AG20443 (cell line): ENCODE measurements at regions not wholly inside any gene's neighbourhood (a gene's known extent, or its start where the extent isn't known, plus 50 kb on each side); places are given as distances from the start of the nearest gene placed in this dataset.

Source experiments
- DNase-seq: peaks from one replicate; pipeline ENCODE4 v3.0.0; 2012; ENCODE audit warnings: low spot score, mixed read lengths

DNA sequence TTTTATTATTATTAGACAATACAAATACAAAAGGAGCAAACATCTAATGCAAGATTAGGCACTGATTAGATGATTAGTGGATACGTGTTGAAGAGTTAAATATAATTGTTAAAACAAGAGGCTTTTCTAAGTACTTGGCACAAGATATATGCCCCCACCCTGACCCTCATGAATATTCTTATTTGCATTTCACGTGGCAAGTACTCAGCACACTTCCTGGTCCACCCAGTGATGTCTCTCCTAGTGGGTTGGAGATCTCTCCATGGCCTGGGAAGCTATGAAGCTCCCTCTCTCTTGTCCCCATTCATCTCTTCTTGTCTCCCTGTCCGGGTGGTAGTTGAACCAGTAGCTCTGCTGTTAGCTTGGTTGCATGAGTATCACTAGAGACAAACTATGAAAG, 375.3 kb downstream of the ADRA2A start:
- no peak for DNase-seq

DNA sequence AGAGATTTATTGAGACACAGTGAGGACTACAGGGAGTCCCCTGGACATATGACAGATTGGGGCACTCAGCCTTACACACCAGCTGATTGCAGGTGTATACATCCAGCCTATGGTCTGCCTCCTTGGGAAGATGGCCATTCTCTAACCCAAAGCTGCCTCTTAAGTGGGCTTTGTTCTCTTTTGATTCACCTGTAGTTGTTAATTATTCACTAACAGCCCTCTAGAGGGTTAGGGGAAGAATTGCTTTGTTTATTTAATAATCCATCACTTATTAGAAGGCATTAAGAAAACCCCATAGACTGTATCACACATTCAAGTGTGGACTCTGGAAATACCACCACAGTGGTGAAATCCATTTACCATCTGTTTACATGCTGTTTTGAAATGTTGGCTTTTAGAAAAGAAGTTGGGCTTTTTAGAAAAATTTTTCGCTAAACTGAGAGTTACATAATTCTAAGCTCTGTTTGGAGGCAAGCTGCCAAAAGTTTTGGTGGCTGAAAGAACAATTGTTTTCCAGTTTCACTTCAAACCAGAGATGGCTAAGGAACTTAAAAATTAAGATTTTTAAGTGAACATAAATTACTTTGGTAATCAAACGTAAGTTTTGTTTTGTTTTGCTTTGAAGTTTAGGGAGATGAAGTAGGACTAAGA, 379.1 kb downstream of the ADRA2A start:
- peak; percentile 21 for DNase-seq

GRCh38 chr10:111458256-111458655, 381.4 kb downstream of the ADRA2A start:
- no peak for DNase-seq

- no peak for DNase-seq
Measured at GRCh38 chr10:111459967-111460366, 383.1 kb downstream of the ADRA2A start.

GRCh38 chr10:111472445-111472844, 395.6 kb downstream of the ADRA2A start:
- DNase-seq: no peak

DNA sequence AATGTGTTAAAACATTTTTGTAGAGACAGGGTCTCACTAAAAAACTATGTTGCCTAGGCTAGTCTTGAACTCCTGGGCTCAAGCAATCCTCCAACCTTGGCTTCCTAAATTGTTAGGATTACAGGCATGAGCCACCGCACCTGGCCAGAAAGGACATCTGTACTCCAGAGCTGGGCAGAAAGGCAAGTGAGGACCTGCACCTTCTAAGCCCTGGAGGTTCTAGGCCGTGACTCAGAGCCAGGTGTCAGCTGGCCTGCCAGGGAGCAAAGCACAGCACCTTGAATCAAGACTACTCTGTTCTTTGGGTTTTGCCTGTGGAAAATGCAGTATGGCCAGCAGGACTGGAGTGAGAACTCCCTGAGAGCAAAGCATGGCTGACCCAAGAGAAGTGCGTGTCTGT, 396.5 kb downstream of the ADRA2A start:
- no peak for DNase-seq

DNA sequence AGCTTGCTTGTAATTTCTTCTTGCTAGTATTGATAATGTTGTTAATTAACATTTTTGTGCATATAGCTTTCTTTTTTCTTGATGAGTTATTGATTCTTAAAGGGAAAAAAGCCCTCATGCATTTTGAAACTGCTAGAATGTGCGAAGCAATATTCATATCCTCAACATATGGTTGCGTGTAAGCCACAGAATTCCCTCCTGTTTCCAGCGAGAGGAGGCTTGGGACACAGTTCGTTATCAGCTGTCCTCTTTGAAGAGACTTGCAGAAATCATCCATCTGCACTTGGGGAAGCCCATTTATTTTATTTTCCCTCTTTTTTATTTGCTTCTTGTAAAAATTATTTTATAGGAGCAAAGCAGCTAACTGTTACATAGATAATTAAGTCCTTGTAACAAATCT, 398.0 kb downstream of the ADRA2A start:
- DNase-seq: no peak

GRCh38 chr10:111475720-111476119, 398.9 kb downstream of the ADRA2A start:
- DNase-seq: peak; percentile 83

GRCh38 chr10:111478651-111479050, 401.8 kb downstream of the ADRA2A start:
- no peak for DNase-seq

DNA sequence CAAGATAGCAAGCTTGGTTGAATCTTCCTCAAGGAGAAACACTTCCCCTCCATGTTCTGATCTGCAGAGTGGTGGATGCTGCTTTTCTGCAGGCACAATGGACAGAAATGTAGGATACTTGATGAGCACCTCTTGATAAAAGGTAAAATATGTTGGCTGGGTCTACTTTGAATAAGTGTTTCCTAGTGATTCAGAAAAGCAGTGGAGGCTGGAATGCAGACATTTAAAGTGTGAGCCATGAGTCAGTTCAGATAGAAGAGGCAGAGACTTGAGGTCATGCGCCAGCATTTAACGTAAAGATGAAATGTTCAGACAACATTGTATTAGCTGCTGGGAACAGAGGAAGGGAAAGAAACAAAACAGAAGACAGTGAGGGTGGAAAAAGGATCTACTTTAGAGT, 403.1 kb downstream of the ADRA2A start:
- no peak for DNase-seq

DNA sequence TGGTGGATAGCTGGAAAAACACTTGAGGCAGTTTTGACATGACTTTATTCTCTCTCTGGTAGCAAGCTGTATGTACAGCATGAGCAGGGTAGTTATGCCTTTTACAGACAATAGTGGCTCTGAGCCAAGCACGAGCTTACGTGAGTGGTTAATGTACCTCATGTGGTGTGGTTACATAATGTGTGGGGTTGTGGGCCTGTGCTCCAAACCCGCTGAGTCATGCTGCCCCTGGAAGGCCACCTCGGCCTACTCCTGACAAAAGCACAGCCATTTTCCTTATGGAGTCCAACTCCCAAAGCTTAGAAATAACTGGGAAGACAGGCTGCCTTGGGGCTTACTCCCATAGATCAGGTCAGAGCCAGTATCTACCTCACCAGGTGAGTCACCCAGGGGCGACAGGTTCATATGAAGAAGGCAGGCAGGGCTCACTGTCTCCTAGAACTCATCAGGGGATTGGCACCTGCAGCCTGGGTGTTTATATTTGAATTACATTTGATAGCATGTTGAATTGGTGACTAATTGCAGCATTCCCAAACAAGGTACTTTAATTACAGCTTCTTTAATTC, 404.5 kb downstream of the ADRA2A start:
- DNase-seq: no peak

- DNase-seq: no peak
Measured at GRCh38 chr10:111481866-111482265, 405.0 kb downstream of the ADRA2A start.

- no peak for DNase-seq
Measured at GRCh38 chr10:111482621-111483216, 405.9 kb downstream of the ADRA2A start.

GRCh38 chr10:111485767-111486166, 408.9 kb downstream of the ADRA2A start:
- DNase-seq: no peak

DNA sequence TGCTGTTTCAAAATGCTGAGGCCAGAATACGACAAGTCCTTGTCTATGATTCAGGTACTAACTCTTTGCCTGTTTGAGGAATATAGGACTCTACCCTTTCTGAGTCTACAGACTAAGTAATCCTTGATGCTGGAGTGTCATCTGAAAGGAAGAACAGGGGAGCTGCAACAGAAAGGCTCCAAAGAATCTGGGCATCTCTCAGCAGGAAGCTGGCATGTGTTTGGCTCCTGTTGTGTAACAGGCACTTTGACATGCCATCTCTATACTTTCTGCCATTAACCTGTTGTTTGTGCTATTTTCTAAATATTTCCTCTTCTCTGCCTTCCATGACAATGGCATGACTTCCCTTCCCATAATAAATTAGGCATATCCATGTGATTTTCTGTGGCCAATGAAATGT, 409.5 kb downstream of the ADRA2A start:
- DNase-seq: no peak

- no peak for DNase-seq
Measured at GRCh38 chr10:111488668-111489067, 411.8 kb downstream of the ADRA2A start.

- DNase-seq: no peak
Measured at GRCh38 chr10:111491154-111491553, 414.3 kb downstream of the ADRA2A start.

DNA sequence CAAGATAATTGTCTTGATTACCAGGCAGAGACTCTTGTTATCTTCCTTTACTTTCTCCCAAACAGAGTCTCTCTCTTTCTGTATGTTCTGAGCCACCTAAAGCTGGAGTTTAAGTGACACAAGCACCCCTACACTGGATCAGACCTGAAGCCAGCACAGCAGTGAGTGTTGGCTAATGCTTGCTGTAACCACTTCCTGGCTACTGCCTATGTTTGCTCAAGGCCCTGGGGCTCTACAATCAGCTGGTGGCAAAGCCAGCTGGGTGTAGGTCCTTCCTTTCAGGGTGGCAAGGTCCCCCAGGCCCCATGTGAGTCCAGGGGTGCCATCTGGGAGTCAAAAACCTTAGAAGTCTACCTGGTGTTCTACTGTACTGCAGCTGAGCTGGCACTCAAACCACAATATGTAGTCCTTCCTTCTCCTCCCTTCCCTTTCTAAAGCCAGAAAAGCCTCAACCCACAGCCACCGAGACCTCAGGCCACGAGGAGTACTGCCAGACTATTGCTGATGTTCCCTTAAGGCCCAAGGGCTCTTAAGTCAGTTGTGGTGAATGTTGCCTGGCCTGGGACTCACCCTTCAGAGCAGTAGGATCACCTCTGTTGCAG, 416.3 kb downstream of the ADRA2A start:
- no peak for DNase-seq

DNA sequence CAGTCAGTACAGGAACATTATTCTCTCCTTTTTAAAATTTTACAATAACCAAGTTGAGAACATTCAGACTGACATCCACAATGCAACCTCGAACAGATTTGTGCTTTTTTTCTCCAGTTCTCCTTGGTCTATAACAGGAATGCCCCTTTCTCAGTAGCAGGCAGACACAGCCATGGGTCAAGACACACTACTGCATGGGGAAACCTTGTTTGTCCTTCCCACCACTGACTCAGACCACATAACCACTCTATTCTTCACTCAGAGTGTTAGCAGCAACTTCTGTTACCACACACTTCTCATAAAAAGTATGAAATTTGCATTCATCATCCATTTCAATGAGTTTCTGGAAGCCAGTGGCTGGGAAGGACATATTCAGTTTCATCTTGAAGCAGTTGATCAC, 421.7 kb downstream of the ADRA2A start:
- no peak for DNase-seq

DNA sequence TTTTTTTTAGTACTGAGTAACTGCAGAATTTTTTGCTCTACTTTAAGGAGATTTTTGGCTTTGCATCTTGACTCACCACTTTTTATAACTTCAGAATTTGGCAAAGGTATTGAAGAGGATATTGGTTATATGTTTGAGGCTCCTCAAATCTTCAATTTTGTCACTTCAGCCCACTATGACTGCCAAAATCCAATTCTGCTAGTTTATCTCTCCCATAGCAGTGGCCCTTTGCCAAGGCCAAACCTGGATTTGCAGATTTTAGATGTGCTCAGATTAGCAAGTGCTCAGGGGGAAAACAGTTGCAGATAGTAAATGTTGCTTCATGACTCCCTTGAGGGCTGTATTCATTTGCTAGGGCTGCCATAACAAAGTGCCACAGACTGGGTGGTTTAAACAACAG, 427.5 kb downstream of the ADRA2A start:
- no peak for DNase-seq

GRCh38 chr10:111506266-111507034, 429.6 kb downstream of the ADRA2A start:
- DNase-seq: no peak

GRCh38 chr10:111511751-111512150, 434.9 kb downstream of the ADRA2A start:
- DNase-seq: peak; percentile 44

GRCh38 chr10:111515264-111515663, 438.4 kb downstream of the ADRA2A start:
- DNase-seq: no peak
